NB4 (cell line): ENCODE measurements at regions not wholly inside any gene's neighbourhood (a gene's known extent, or its start where the extent isn't known, plus 50 kb on each side); places are given as distances from the start of the nearest gene placed in this dataset.

Source experiments
- DNase-seq: peaks from one replicate; pipeline ENCODE4 v3.0.0; 2010; ENCODE audit warnings: low read depth
- H3K4me3 ChIP-seq: one replicate; pipeline ENCODE4 v1.5.1; 2011; ENCODE audit warnings: mild to moderate bottlenecking, low read depth, low read length, moderate library complexity
- CTCF ChIP-seq: IDR thresholded peaks from one replicate; pipeline ENCODE4 v1.5.1; 2012; ENCODE audit warnings: low read depth, low read length
- MAX ChIP-seq: IDR thresholded peaks from 2 replicates; pipeline ENCODE4 v1.6.1; 2011; ENCODE audit warnings: low read depth, low read length
- MYC ChIP-seq: IDR thresholded peaks from 2 replicates; pipeline ENCODE4 v1.6.1; 2011; ENCODE audit warnings: low read depth, low read length
- POLR2A ChIP-seq: IDR thresholded peaks from 2 replicates; pipeline ENCODE4 v1.6.1; 2011; ENCODE audit warnings: mild to moderate bottlenecking; ENCODE audit not compliant: insufficient read length; ENCODE audit errors: extremely low read depth

GRCh38 chr5:97525780-97526179 lies 342.7 kb upstream of the RIOK2 start:
- no peak overlapping the region for H3K4me3 ChIP-seq
- TF ChIP-seq MYC: no peak
- no peak for TF ChIP-seq CTCF
- no peak for TF ChIP-seq MAX
- TF ChIP-seq POLR2A: no peak
- peak; percentile 54 for DNase-seq

GRCh38 chr5:97528941-97529340 lies 345.9 kb upstream of the RIOK2 start:
- no peak overlapping the region for H3K4me3 ChIP-seq
- TF ChIP-seq MAX (no peak), MYC (no peak), POLR2A (no peak), CTCF (no peak)
- no peak for DNase-seq

- no peak for DNase-seq
- TF ChIP-seq POLR2A (no peak), MAX (no peak), MYC (no peak), CTCF (no peak)
- H3K4me3 ChIP-seq: no peak overlapping the region
Observed at GRCh38 chr5:97529354-97529985, 346.4 kb upstream of the RIOK2 start.

- no peak for DNase-seq
- no peak for TF ChIP-seq MYC
- no peak for TF ChIP-seq MAX
- no peak for TF ChIP-seq POLR2A
- TF ChIP-seq CTCF: no peak
Observed at GRCh38 chr5:97531549-97531948, 348.5 kb upstream of the RIOK2 start.

GRCh38 chr5:97534166-97534565 lies 351.1 kb upstream of the RIOK2 start:
- DNase-seq: peak; percentile 71
- peak; percentile 22 for TF ChIP-seq CTCF
- no peak for TF ChIP-seq MYC
- no peak for TF ChIP-seq POLR2A
- no peak for TF ChIP-seq MAX
- H3K4me3 ChIP-seq: no peak overlapping the region

More at GRCh38 chr5:97531549-97531948, 348.5 kb upstream of the RIOK2 start:
- H3K4me3 ChIP-seq: no peak overlapping the region
